GM12891 (cell line): ENCODE measurements at regions not wholly inside any gene's neighbourhood (a gene's known extent, or its start where the extent isn't known, plus 50 kb on each side); places are given as distances from the start of the nearest gene placed in this dataset.

Experiments used
- PAX5 ChIP-seq: IDR thresholded peaks from 2 replicates; pipeline ENCODE4 v1.6.1; 2011; ENCODE audit warnings: low read length, moderate library complexity, mild to moderate bottlenecking; ENCODE audit not compliant: insufficient read depth, severe bottlenecking
- POLR2A ChIP-seq: IDR thresholded peaks from 2 replicates; pipeline ENCODE4 v1.6.1; 2011; ENCODE audit warnings: low read depth, low read length, control low read depth
- POLR2AphosphoS5 ChIP-seq: IDR thresholded peaks from 2 replicates; pipeline ENCODE4 v1.6.1; 2011; ENCODE audit warnings: low read depth, low read length, control low read depth
- POU2F2 ChIP-seq: IDR thresholded peaks from 2 replicates; pipeline ENCODE4 v1.6.1; 2011; ENCODE audit warnings: low read depth, mild to moderate bottlenecking, control low read depth, low read length, moderate library complexity
- SPI1 ChIP-seq: IDR thresholded peaks from 2 replicates; pipeline ENCODE4 v1.6.1; 2011; ENCODE audit warnings: low read depth, low read length, control low read depth
- TAF1 ChIP-seq: IDR thresholded peaks from 2 replicates; pipeline ENCODE4 v1.6.1; 2011; ENCODE audit warnings: low read depth, low read length, control low read depth

DNA sequence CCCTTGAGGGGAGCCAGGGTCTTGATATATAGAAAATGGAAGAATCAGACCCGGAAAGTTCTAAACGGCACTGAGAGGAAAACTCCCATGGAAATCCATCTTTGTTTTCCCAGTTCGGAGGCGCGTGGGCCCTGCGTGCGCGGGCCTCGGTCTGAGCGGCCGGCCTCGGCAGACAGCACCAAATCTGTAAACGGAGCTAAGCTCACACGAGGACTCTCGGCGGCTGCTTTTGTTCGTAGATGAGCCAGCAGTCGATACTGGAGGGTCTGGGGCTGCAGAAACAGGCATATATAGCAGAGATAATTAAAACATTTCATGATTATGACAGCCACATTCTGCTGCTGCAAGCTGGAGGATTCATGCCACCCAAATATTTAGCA is 68.5 kb upstream of the PPARA start:
- TF ChIP-seq POLR2AphosphoS5 (no peak), POLR2A (no peak), TAF1 (no peak), SPI1 (no peak), POU2F2 (no peak), PAX5 (no peak)
